Neural progenitor cell (in vitro differentiated cells): ENCODE measurements at regions not wholly inside any gene's neighbourhood (a gene's known extent, or its start where the extent isn't known, plus 50 kb on each side); places are given as distances from the start of the nearest gene placed in this dataset.
"Not testable (repeated sequence)": the region's sequence is repeated elsewhere in the genome, so short reads cannot be mapped to it uniquely, and the experiment has no call there.

Source experiments
- DNase-seq: peaks from one replicate; pipeline ENCODE4 v3.0.0-alpha.2; 2016; ENCODE audit warnings: low spot score
- H2AFZ ChIP-seq: fragments of 200-600 bp; sonication (generic); replicated peaks from 2 replicates; pipeline ENCODE4 v1.6.1; 2016; ENCODE audit warnings: antibody characterized with exemption
- H3F3A ChIP-seq: fragments of 200-600 bp; sonication (generic); 2 replicates; pipeline ENCODE4 v1.6.1; 2016; ENCODE audit warnings: antibody characterized with exemption, low read depth
- H3K27ac ChIP-seq: fragments of 200-600 bp; sonication (generic); 2 replicates; pipeline ENCODE4 v1.5.1; 2016; ENCODE audit warnings: mild to moderate bottlenecking
- H3K27me3 ChIP-seq: fragments of 200-600 bp; sonication (generic); 2 replicates; pipeline ENCODE4 v1.6.1; 2016; ENCODE audit warnings: mild to moderate bottlenecking, moderate library complexity
- H3K36me3 ChIP-seq: fragments of 200-600 bp; sonication (generic); 2 replicates; pipeline ENCODE4 v1.5.1; 2016
- H3K4me1 ChIP-seq: fragments of 200-600 bp; sonication (generic); 2 replicates; pipeline ENCODE4 v1.6.1; 2016; ENCODE audit warnings: mixed run types
- H3K4me2 ChIP-seq: fragments of 200-600 bp; sonication (generic); 2 replicates; pipeline ENCODE4 v1.6.1; 2016
- H3K4me3 ChIP-seq: fragments of 200-600 bp; sonication (generic); 2 replicates; pipeline ENCODE4 v1.5.1; 2016
- H3K79me2 ChIP-seq: fragments of 200-600 bp; sonication (generic); 2 replicates; pipeline ENCODE4 v1.6.1; 2016; ENCODE audit warnings: low read depth
- H3K9ac ChIP-seq: fragments of 200-600 bp; sonication (generic); 2 replicates; pipeline ENCODE4 v1.6.1; 2016
- H3K9me3 ChIP-seq: fragments of 200-600 bp; sonication (generic); 2 replicates; pipeline ENCODE4 v1.5.1; 2016; ENCODE audit warnings: low read depth
- H4K20me1 ChIP-seq: fragments of 200-600 bp; sonication (generic); 2 replicates; pipeline ENCODE4 v1.6.1; 2016; ENCODE audit warnings: low read depth
- H3K27ac Mint-ChIP-seq: 3 replicates; pipeline ENCODE4 v1.8.0; 2021; ENCODE audit warnings: mixed read lengths
- H3K27me3 Mint-ChIP-seq: 2 replicates; pipeline ENCODE4 v1.8.0; 2022; ENCODE audit warnings: low read depth, mild to moderate bottlenecking, inconsistent platforms, moderate library complexity, mixed read lengths; ENCODE audit not compliant: insufficient read depth
- H3K36me3 Mint-ChIP-seq: 3 replicates; pipeline ENCODE4 v1.8.0; 2021; ENCODE audit warnings: mixed read lengths
- H3K4me1 Mint-ChIP-seq: 3 replicates; pipeline ENCODE4 v1.8.0; 2021; ENCODE audit warnings: mixed read lengths
- H3K4me3 Mint-ChIP-seq: 3 replicates; pipeline ENCODE4 v1.8.0; 2021; ENCODE audit warnings: mild to moderate bottlenecking, moderate library complexity, mixed read lengths
- H3K9me3 Mint-ChIP-seq: 3 replicates; pipeline ENCODE4 v1.8.0; 2020; ENCODE audit warnings: mixed read lengths
- EZH2 ChIP-seq: fragments of 200-600 bp; sonication (generic); IDR thresholded peaks from 2 replicates; pipeline ENCODE4 v1.6.1; 2017; ENCODE audit warnings: antibody characterized with exemption, mild to moderate bottlenecking, moderate library complexity
- EZH2phosphoT487 ChIP-seq: fragments of 200-600 bp; sonication (generic); IDR thresholded peaks from 2 replicates; pipeline ENCODE4 v1.6.1; 2017; ENCODE audit warnings: antibody characterized with exemption
- TF ChIP-seq, protein P1 (sequence below): fragments of 200-600 bp; sonication (generic); IDR thresholded peaks from 2 replicates; pipeline ENCODE4 v1.5.1; 2017; ENCODE audit warnings: antibody characterized with exemption, mild to moderate bottlenecking

GRCh38 chr10:17533731-17534130, 79.3 kb upstream of the ST8SIA6 start:
- no peaks in the 10 kb centered on the region for H4K20me1 ChIP-seq
- Mint-ChIP-seq H3K4me1 (no peaks in the 10 kb centered on the region), H3K9me3 (no peaks in the 10 kb centered on the region), H3K27me3 (peaks cover 2% of the 10 kb centered on the region), H3K4me3 (no peak overlapping the region), H3K27ac (no peak overlapping the region), H3K36me3 (no peaks in the 10 kb centered on the region)
- H3K4me1 ChIP-seq, result no peaks in the 10 kb centered on the region
- TF ChIP-seq, protein P1, sequence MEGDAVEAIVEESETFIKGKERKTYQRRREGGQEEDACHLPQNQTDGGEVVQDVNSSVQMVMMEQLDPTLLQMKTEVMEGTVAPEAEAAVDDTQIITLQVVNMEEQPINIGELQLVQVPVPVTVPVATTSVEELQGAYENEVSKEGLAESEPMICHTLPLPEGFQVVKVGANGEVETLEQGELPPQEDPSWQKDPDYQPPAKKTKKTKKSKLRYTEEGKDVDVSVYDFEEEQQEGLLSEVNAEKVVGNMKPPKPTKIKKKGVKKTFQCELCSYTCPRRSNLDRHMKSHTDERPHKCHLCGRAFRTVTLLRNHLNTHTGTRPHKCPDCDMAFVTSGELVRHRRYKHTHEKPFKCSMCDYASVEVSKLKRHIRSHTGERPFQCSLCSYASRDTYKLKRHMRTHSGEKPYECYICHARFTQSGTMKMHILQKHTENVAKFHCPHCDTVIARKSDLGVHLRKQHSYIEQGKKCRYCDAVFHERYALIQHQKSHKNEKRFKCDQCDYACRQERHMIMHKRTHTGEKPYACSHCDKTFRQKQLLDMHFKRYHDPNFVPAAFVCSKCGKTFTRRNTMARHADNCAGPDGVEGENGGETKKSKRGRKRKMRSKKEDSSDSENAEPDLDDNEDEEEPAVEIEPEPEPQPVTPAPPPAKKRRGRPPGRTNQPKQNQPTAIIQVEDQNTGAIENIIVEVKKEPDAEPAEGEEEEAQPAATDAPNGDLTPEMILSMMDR, result no peak
- TF ChIP-seq EZH2phosphoT487, result no peak
- TF ChIP-seq EZH2, result no peak
- no peak overlapping the region for H3K4me2 ChIP-seq
- H3K4me3 ChIP-seq, result no peak overlapping the region
- H3K9ac ChIP-seq, result no peak overlapping the region
- no peaks in the 10 kb centered on the region for H3F3A ChIP-seq
- no peaks in the 10 kb centered on the region for H3K9me3 ChIP-seq
- H3K79me2 ChIP-seq, result no peaks in the 10 kb centered on the region
- DNase-seq, result no peak
- H2AFZ ChIP-seq, result peak overlapping the region; percentile 39
- no peaks in the 10 kb centered on the region for H3K27me3 ChIP-seq
- H3K27ac ChIP-seq, result no peak overlapping the region
- H3K36me3 ChIP-seq, result no peaks in the 10 kb centered on the region

GRCh38 chr10:17528306-17528862, 74.0 kb upstream of the ST8SIA6 start:
- H3K36me3 ChIP-seq, result no peaks in the 10 kb centered on the region
- no peaks in the 10 kb centered on the region for H3F3A ChIP-seq
- H3K4me2 ChIP-seq, result no peak overlapping the region
- H3K4me3 ChIP-seq, result no peak overlapping the region
- DNase-seq, result no peak
- no peaks in the 10 kb centered on the region for H3K79me2 ChIP-seq
- H4K20me1 ChIP-seq, result no peaks in the 10 kb centered on the region
- H3K27ac ChIP-seq, result no peak overlapping the region
- peaks cover 4% of the 10 kb centered on the region for H3K4me1 Mint-ChIP-seq
- no peaks in the 10 kb centered on the region for H3K4me1 ChIP-seq
- H3K36me3 Mint-ChIP-seq, result no peaks in the 10 kb centered on the region
- no peaks in the 10 kb centered on the region for H3K27me3 Mint-ChIP-seq
- H3K9ac ChIP-seq, result no peak overlapping the region
- no peaks in the 10 kb centered on the region for H3K9me3 Mint-ChIP-seq
- H3K27me3 ChIP-seq, result no peaks in the 10 kb centered on the region
- H2AFZ ChIP-seq, result no peak overlapping the region
- no peaks in the 10 kb centered on the region for H3K9me3 ChIP-seq
- no peak overlapping the region for H3K27ac Mint-ChIP-seq
- TF ChIP-seq EZH2 (no peak), EZH2phosphoT487 (no peak)
- TF ChIP-seq, protein P1, result no peak
- no peak overlapping the region for H3K4me3 Mint-ChIP-seq

- Histone ChIP-seq H3K4me2 (no peak overlapping the region), H3K36me3 (no peaks in the 10 kb centered on the region), H4K20me1 (no peaks in the 10 kb centered on the region), H3K4me3 (no peak overlapping the region), H3K27me3 (no peaks in the 10 kb centered on the region), H3K27ac (no peak overlapping the region), H3K9me3 (no peaks in the 10 kb centered on the region), H3K4me1 (no peaks in the 10 kb centered on the region), H3K9ac (no peak overlapping the region), H2AFZ (no peak overlapping the region), H3K79me2 (no peaks in the 10 kb centered on the region), H3F3A (no peaks in the 10 kb centered on the region)
- H3K4me1 Mint-ChIP-seq, result peaks cover 4% of the 10 kb centered on the region
- TF ChIP-seq, protein P1, result no peak
- H3K27me3 Mint-ChIP-seq, result no peaks in the 10 kb centered on the region
- no peak overlapping the region for H3K4me3 Mint-ChIP-seq
- no peaks in the 10 kb centered on the region for H3K36me3 Mint-ChIP-seq
- no peaks in the 10 kb centered on the region for H3K9me3 Mint-ChIP-seq
- no peak for DNase-seq
- H3K27ac Mint-ChIP-seq, result no peak overlapping the region
Measured at GRCh38 chr10:17527514-17528146, 73.2 kb upstream of the ST8SIA6 start.

GRCh38 chr10:17526571-17526970, 72.2 kb upstream of the ST8SIA6 start:
- not testable (repeated sequence) for H2AFZ ChIP-seq, H3K4me2 ChIP-seq, DNase-seq, H3K4me1 ChIP-seq, H3F3A ChIP-seq, H3K27me3 ChIP-seq, H3K79me2 ChIP-seq, H3K4me3 ChIP-seq, H3K27ac Mint-ChIP-seq, H3K9me3 ChIP-seq, H3K27me3 Mint-ChIP-seq, H3K27ac ChIP-seq, H3K9ac ChIP-seq, H3K4me1 Mint-ChIP-seq, H3K9me3 Mint-ChIP-seq, H3K36me3 ChIP-seq, H4K20me1 ChIP-seq, H3K4me3 Mint-ChIP-seq, H3K36me3 Mint-ChIP-seq
